DMS153 treated with DMSO at 0.1 percent for 48 hours (cell line): ENCODE measurements at regions not wholly inside any gene's neighbourhood (a gene's known extent, or its start where the extent isn't known, plus 50 kb on each side); places are given as distances from the start of the nearest gene placed in this dataset.

Experiments
- DNase-seq: peaks from one replicate; lab custom pipeline; 2025; ENCODE audit not compliant: unreplicated experiment; lab: John Stamatoyannopoulos, UW

DNA sequence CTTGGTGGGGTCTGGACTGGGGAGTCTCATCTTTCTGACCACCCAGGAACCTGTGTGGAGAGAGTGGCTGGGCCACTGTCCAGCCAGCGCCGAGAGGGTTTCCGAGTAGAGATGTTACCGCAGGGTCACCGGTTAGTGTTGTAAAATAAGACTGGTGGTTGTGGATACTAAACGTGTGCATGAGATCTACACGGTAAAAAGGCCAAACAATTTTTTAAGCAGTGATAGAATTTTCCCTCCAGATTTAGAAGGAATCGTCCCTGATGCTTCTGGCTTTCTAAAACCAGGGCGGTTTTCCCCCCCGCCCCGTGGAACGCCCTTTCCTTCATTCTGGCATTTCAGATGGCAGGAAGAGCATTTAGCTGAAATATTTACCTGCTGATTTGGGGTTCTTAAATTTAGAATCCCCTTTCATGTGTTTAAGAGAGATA is 72.6 kb upstream of the PPARA start:
- no peak for DNase-seq

DNA sequence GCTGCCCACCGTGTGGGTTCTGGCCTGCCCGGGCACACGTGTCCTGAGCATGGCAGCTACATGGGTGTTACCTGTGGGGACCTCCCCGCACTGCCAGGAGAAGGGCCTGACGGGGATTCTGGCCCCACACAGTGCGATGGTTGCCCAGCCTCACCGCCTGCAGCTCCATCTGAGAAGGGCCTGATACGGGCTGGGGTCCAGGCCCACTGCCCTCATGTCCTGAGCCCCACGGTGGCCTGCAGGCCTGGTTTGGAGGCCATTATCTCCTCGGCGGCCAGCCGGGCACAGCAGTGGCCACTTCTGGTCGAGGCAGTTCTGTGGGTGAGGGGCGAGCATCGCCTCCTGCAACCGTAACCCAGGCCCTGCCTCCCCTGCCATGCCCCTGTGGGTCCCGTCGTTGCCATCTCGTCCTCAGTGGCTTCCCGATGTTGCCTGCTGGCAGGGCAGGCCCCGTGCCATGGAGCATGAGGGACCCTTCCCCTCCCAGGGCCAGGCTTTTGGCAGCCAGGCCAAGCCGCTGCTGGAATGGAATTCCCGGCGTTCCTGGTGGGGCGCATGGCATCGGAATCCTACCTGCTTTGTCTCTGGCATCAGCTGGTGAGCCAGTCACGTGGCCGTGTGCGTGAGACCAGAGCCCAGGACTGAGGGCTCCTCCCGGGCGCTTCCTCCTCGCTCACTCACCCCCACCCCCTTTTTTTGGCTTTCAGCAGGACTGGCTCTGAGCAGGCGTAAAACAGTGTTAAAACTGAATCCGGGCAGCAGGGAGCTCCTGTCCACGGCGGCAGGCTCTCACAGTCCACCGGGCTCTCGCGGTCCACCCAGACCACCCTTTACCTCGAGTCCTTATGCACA is 71.9 kb upstream of the PPARA start:
- no peak for DNase-seq

- DNase-seq: no peak
These were observed 71.0 kb upstream of the PPARA start for GRCh38 chr22:46079093-46079860.

DNA sequence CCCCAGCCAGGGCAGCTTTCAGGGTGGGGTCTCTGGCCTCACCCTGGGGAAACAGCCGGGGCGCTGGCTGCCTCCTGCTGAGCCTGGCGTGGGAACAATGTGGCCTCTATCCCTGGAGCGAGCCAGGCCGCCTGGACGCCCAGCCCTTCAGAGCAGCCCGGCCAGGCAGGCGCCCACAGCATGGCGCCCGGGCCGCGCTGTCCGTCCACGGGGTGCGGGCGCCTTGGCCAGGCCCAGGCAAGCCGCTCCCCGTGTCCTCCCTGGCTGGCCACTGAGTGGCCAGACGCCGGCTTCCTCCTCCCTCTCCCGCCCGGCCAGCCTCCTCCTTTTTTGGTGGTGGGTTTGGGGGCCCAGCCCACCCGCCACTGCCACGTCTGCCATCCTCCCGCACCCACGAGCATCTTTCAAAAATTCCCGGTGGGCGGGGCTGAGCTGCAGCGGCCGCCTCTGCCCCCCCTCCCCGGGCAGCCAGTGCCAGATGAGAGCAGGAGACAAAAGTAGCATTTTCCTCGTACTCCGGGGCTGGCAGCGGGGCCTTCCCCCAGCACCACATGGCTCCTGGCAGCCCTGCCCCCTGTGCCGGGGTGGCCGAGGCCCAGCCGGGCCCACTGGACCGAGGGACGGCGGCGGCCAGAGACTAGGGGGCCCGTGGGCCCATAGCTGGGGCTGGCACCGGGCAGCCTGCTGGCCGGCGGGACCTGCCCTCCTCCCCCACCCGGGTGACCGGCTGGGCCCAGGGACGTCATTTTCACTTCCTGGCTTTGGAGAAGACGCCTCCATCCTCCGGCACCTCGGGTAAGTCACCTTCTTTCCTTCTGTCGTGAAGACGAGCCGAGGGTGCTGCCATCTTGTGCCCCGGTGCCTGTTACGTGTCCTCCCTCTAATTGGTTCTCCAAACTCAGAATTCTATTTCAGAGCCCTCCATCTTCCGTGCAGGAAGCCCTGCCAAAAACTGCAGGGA is 70.2 kb upstream of the PPARA start:
- DNase-seq: no peak

GRCh38 chr22:46081036-46081830 is 69.1 kb upstream of the PPARA start:
- DNase-seq: no peak

GRCh38 chr22:46081831-46082210 is 68.5 kb upstream of the PPARA start:
- no peak for DNase-seq

- no peak for DNase-seq
These were observed 67.7 kb upstream of the PPARA start for GRCh38 chr22:46082633-46083032.

- DNase-seq: no peak
These were observed 66.7 kb upstream of the PPARA start for GRCh38 chr22:46083383-46084350.

- no peak for DNase-seq
These were observed 66.0 kb upstream of the PPARA start for GRCh38 chr22:46084376-46084775.

DNA sequence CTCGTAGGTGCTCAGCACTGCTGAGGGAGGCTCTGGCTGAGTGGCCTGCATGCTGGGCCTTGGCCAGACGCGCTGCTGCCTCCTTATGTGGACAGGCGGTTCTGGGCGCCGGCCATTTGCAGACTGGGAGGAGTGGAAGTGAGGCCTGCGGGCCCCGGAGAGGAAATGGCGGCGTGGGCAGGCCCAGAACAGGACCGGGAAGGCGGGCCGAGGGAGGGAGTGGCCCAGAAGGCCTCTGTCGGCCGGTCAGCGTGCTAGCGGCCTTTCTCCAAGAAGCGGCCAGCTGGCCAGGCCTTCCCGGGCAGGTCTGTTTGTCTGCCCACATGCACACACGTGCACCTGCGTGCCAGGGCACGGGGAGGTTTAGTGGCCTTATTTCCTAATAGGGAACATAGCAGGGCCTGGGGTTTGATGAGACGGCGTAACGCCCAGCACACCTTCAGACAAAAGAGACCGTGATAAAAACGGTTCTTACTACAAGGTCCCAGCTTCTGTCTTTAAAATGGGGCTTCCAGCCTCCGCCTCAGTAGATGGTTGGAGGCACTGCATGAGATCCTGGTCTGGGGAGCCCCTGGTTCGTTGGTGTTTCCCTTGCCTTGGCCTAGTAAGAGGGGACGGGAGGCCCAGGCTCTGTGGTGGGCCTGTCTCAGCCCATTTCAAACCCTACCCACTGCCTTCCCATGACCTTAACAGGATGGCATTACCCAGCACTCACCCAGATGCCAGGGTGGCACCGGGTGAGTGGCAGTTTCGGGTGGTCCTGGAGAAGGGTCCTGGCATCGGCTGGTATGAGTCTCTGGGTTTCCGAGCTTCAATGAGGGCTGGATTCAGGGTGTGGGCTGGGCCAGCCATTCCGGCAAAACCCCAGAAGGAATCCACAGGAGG is 65.1 kb upstream of the PPARA start:
- DNase-seq: no peak

GRCh38 chr22:46085828-46086576 is 64.3 kb upstream of the PPARA start:
- no peak for DNase-seq

- DNase-seq: no peak
These were observed 63.6 kb upstream of the PPARA start for GRCh38 chr22:46086577-46087335.

GRCh38 chr22:46087336-46087690 is 63.0 kb upstream of the PPARA start:
- no peak for DNase-seq

DNA sequence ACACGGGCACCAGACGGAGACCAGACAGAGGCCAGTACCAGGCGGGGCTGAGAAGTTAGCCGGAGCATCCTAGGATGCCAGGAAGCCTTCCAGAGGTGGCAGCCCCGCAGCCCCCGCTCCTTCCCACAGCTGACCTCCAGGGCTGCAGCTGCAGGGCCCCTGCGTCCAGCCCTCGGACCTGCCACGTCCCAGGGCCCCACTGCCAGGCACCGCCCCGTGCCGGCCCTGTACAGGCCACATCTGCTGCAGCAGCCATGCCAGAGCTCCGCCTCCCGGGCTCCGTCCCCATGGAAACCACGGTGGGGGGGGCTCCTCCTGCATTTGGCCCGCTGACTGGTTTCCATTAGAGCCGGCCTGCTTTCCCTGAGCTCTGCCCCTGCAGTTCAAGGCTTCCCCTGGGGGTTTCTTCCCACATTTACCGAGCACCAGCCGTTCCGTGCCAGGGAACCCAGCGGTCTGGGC is 62.5 kb upstream of the PPARA start:
- DNase-seq: no peak

- DNase-seq: no peak
These were observed 61.6 kb upstream of the PPARA start for GRCh38 chr22:46088541-46089311.

DNA sequence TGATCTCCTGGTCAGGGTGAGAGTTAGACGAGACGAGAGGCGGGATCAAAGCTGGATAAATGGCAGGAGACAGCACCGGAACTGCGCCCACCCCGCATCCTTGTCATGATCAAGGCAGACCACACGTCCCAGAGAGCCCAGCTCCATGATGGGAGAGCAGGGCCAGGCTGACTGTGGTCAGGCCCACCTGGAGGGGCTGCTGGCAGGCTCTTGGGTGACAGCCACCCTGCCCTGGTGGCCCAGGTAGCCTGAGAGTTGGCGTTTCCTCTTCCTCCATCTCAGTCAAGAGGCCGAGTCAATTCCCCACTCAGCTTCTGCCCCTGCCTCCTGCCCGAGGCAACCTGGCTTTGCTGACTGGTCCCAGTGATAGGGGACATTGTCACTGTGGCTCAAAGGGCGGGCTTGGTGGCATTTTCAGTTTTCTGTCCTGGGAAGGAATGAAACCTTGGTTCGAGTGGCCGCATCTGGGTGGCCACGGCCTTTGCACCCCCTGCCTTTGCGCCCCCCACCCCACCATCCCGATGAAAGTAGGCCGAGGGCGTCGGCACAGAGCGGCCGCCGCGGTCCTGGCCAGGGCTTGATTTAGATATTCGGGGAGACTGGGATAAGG is 60.8 kb upstream of the PPARA start:
- DNase-seq: no peak
